A549 (cell line): ENCODE measurements at regions not wholly inside any gene's neighbourhood (a gene's known extent, or its start where the extent isn't known, plus 50 kb on each side); places are given as distances from the start of the nearest gene placed in this dataset.

ENCODE experiments used
- ATAC-seq, 2 experiments: fragments of 200-7000 bp in 1 of 2; fragments of >200 bp in 1 of 2; cut with Nextera tagmentation in 1 of 2; cut with Tn5 transposase in 1 of 2; 3 replicates each; pipeline versions ENCODE4 v1.8.0 to v1.9.1; 2018 to 2020; ENCODE audit warnings: mild to moderate bottlenecking in 1 of 2, moderate library complexity in 1 of 2
- CTCF ChIA-PET: fragments of 300-600 bp; sonication (Branson Sonifier 250); formaldehyde crosslinking; extraction: SDS; loops from one replicate; lab custom pipeline; 2021; ENCODE audit warnings: antibody characterized with exemption, inconsistent platforms; lab: Yijun Ruan, JAX
- POLR2A ChIA-PET: fragments of 350-600 bp; formaldehyde crosslinking; extraction: SDS; loops from one replicate; lab custom pipeline; 2021; ENCODE audit warnings: antibody characterized with exemption, inconsistent platforms; lab: Yijun Ruan, JAX
- DNase-seq, 2 experiments: peaks; one replicate each; pipeline versions ENCODE4 v3.0.0 to v3.0.0-alpha.2; 2011 to 2016; ENCODE audit warnings: low read depth in 1 of 2, low spot score in 1 of 2
- FAIRE-seq: peaks from 2 replicates; lab custom pipeline; 2011; peaks lifted over from hg19 to GRCh38; lab: Jason Lieb, UNC
- H3K27ac ChIP-seq, 2 experiments: fragments of >200 bp; sonication (Bioruptor Twin); formaldehyde crosslinking; 3 replicates each; pipeline ENCODE4 v1.5.1; 2016 to 2017
- H3K4me1 ChIP-seq: fragments of >200 bp; sonication (Bioruptor Twin); formaldehyde crosslinking; 3 replicates; pipeline ENCODE4 v1.6.1; 2016
- H3K4me2 ChIP-seq: fragments of >200 bp; sonication (Bioruptor Twin); formaldehyde crosslinking; 3 replicates; pipeline ENCODE4 v1.6.1; 2016
- H3K4me3 ChIP-seq: fragments of >200 bp; sonication (Bioruptor Twin); formaldehyde crosslinking; 3 replicates; pipeline ENCODE4 v1.5.1; 2016
- H3K9me3 ChIP-seq: fragments of >200 bp; sonication (Bioruptor Twin); formaldehyde crosslinking; 3 replicates; pipeline ENCODE4 v1.6.1; 2016
- CBX8 ChIP-seq: fragments of 200-600 bp; sonication (generic); IDR thresholded peaks from 2 replicates; pipeline ENCODE4 v1.6.1; 2016
- EHF ChIP-seq: fragments of 250-450 bp; sonication (Bioruptor Pico); IDR thresholded peaks from 2 replicates; pipeline ENCODE4 v1.5.0; 2020; ENCODE audit warnings: mild to moderate bottlenecking
- EP300 ChIP-seq, 2 experiments: fragments of >200 bp; sonication (Bioruptor Twin); formaldehyde crosslinking; IDR thresholded peaks; 2 replicates in 1 of 2; 3 replicates in 1 of 2; pipeline ENCODE4 v1.6.1; 2016 to 2017
- FOSB ChIP-seq: fragments of 250-450 bp; sonication (Bioruptor Pico); IDR thresholded peaks from 2 replicates; pipeline ENCODE4 v1.5.0; 2020; ENCODE audit warnings: mild to moderate bottlenecking, moderate library complexity
- KDM1A ChIP-seq: fragments of 200-600 bp; sonication (generic); IDR thresholded peaks from 2 replicates; pipeline ENCODE4 v1.6.1; 2016; ENCODE audit warnings: low read depth, mild to moderate bottlenecking
- MAFK ChIP-seq: fragments of 450-650 bp; IDR thresholded peaks from 2 replicates; pipeline ENCODE4 v1.6.1; 2014; ENCODE audit not compliant: partially characterized antibody
- MAZ ChIP-seq: fragments of 150-350 bp; IDR thresholded peaks from 2 replicates; pipeline ENCODE4 v1.6.1; 2014; ENCODE audit warnings: antibody characterized with exemption, low read depth, low read length, borderline replicate concordance
- NR3C1 ChIP-seq: fragments of >200 bp; sonication (Bioruptor Twin); formaldehyde crosslinking; IDR thresholded peaks from 3 replicates; pipeline ENCODE4 v1.6.1; 2017
- RCOR1 ChIP-seq: fragments of 150-350 bp; IDR thresholded peaks from 2 replicates; pipeline ENCODE4 v1.6.1; 2014; ENCODE audit warnings: antibody characterized with exemption, low read length, low read depth
- RNF2 ChIP-seq: fragments of 200-600 bp; sonication (generic); IDR thresholded peaks from 2 replicates; pipeline ENCODE4 v1.6.1; 2016; ENCODE audit warnings: low read depth, mild to moderate bottlenecking, antibody characterized with exemption, moderate library complexity, borderline replicate concordance
- SMC3 ChIP-seq: fragments of >200 bp; sonication (Bioruptor Twin); formaldehyde crosslinking; IDR thresholded peaks from 3 replicates; pipeline ENCODE4 v1.6.1; 2018; ENCODE audit warnings: inconsistent platforms
- SREBF2 ChIP-seq: fragments of 450-650 bp; IDR thresholded peaks from 2 replicates; pipeline ENCODE4 v1.6.1; 2014; ENCODE audit warnings: mild to moderate bottlenecking, moderate library complexity
- ZNF302 ChIP-seq: fragments of 250-450 bp; sonication (Bioruptor Pico); IDR thresholded peaks from 2 replicates; pipeline ENCODE4 v1.9.0; 2021; ENCODE audit warnings: inconsistent platforms, mild to moderate bottlenecking, moderate library complexity
- WGBS: methylation state at CpG from one replicate; pipeline ENCODE4 v1.1.6; 2017; ENCODE audit errors: missing lambda C conversion rate; 5-methylcytosine and 5-hydroxymethylcytosine counted together
- TF ChIP-seq, protein P1 (sequence below): IDR thresholded peaks from 2 replicates; pipeline ENCODE4 v1.6.1; 2012
- TF ChIP-seq, protein P2 (sequence below): fragments of 150-350 bp; IDR thresholded peaks from 2 replicates; pipeline ENCODE4 v1.6.1; 2014; ENCODE audit warnings: low read depth, mild to moderate bottlenecking, low read length
- TF ChIP-seq, protein P3 (sequence below): fragments of 250-450 bp; sonication (Bioruptor Pico); IDR thresholded peaks from 2 replicates; pipeline ENCODE4 v1.5.0; 2020; ENCODE audit warnings: low read depth, mild to moderate bottlenecking, moderate library complexity
- TF ChIP-seq, protein P4 (sequence below): IDR thresholded peaks from 2 replicates; pipeline ENCODE4 v1.6.1; 2012
- TF ChIP-seq, protein P5 (sequence below): IDR thresholded peaks from 2 replicates; pipeline ENCODE4 v1.6.1; 2012; ENCODE audit warnings: low read depth, borderline replicate concordance
- TF ChIP-seq, protein P6 (sequence below): fragments of 250-450 bp; sonication (Bioruptor Pico); IDR thresholded peaks from 2 replicates; pipeline ENCODE4 v1.5.0; 2021; ENCODE audit warnings: mild to moderate bottlenecking, moderate library complexity, borderline replicate concordance

DNA sequence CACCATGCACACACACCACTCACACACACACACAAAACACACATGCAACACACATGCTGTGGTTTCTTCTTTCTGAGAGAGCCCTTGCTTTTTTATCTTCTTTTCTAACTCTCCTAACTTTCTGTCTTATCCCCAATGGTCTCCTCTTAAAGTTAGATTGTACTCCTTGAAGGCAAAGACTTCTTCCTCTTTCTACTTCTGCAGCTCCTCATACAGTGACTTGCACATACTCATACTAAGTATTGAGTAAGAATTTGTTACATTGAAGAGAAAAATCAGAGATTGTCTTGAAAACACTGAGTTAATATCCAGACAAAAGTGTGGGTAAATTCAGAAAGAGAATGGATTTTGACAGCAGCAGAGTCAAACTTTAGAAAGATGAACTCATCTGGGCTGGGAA lies 64.4 kb downstream of the GTPBP8 start:
- no peak for ATAC-seq
- Histone ChIP-seq H3K27ac (peak overlapping the region; percentile 47 to 77), H3K4me3 (no peak overlapping the region), H3K9me3 (no peaks in the 10 kb centered on the region), H3K4me1 (peaks cover 35% of the 10 kb centered on the region)
- FAIRE-seq = no peak
- DNase-seq = no peak
- ChIA-PET CTCF (interaction anchor here (1.3 to 9.2 kb wide), 4 partner anchors 23 to 320 kb away, joined by 3 to 130 read pairs (median 4); no protein-coding TSS in a partner anchor), POLR2A (no interaction called here)
- no peak for TF ChIP-seq SMC3
- TF ChIP-seq, all 56 proteins: peak for 0
- H3K4me2 ChIP-seq = peak overlapping the region; percentile 47

DNA sequence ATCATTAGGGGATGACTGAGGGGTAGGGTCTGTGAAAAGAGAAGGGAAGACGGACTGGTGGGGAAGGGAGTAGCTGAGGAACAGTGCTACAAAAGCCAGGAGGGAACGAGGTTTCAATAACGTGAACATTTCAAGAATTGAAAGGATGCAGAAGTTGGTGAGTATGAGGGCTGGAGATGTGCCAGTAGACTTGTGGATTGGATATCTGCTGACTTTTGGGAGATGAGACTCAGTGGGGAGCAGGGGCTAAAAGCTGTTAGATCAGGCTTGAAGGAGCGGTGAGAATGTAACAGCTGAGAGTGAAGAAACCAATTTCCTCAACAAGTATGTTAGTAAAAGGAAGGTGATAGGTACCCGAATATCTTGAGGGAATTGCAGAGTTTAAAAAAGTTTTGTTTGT lies 65.2 kb downstream of the GTPBP8 start:
- TF ChIP-seq CBX8 = no peak
- TF ChIP-seq FOSB (CRISPR knock-in tag) = no peak
- no peak for TF ChIP-seq MAFK
- TF ChIP-seq, protein P1, sequence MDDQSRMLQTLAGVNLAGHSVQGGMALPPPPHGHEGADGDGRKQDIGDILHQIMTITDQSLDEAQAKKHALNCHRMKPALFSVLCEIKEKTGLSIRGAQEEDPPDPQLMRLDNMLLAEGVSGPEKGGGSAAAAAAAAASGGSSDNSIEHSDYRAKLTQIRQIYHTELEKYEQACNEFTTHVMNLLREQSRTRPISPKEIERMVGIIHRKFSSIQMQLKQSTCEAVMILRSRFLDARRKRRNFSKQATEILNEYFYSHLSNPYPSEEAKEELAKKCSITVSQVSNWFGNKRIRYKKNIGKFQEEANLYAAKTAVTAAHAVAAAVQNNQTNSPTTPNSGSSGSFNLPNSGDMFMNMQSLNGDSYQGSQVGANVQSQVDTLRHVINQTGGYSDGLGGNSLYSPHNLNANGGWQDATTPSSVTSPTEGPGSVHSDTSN = no peak
- TF ChIP-seq, protein P2, sequence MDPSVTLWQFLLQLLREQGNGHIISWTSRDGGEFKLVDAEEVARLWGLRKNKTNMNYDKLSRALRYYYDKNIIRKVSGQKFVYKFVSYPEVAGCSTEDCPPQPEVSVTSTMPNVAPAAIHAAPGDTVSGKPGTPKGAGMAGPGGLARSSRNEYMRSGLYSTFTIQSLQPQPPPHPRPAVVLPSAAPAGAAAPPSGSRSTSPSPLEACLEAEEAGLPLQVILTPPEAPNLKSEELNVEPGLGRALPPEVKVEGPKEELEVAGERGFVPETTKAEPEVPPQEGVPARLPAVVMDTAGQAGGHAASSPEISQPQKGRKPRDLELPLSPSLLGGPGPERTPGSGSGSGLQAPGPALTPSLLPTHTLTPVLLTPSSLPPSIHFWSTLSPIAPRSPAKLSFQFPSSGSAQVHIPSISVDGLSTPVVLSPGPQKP = no peak
- TF ChIP-seq, protein P3, sequence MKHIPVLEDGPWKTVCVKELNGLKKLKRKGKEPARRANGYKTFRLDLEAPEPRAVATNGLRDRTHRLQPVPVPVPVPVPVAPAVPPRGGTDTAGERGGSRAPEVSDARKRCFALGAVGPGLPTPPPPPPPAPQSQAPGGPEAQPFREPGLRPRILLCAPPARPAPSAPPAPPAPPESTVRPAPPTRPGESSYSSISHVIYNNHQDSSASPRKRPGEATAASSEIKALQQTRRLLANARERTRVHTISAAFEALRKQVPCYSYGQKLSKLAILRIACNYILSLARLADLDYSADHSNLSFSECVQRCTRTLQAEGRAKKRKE (CRISPR knock-in tag) = no peak
- TF ChIP-seq, protein P4, sequence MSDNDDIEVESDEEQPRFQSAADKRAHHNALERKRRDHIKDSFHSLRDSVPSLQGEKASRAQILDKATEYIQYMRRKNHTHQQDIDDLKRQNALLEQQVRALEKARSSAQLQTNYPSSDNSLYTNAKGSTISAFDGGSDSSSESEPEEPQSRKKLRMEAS = no peak
- no peak for TF ChIP-seq NR3C1
- TF ChIP-seq, protein P5, sequence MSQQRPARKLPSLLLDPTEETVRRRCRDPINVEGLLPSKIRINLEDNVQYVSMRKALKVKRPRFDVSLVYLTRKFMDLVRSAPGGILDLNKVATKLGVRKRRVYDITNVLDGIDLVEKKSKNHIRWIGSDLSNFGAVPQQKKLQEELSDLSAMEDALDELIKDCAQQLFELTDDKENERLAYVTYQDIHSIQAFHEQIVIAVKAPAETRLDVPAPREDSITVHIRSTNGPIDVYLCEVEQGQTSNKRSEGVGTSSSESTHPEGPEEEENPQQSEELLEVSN = no peak
- no peak for TF ChIP-seq SREBF2
- no peak for TF ChIP-seq RCOR1
- no peak for TF ChIP-seq ZNF302 (CRISPR knock-in tag)
- TF ChIP-seq EHF (CRISPR knock-in tag) = no peak
- TF ChIP-seq, protein P6, sequence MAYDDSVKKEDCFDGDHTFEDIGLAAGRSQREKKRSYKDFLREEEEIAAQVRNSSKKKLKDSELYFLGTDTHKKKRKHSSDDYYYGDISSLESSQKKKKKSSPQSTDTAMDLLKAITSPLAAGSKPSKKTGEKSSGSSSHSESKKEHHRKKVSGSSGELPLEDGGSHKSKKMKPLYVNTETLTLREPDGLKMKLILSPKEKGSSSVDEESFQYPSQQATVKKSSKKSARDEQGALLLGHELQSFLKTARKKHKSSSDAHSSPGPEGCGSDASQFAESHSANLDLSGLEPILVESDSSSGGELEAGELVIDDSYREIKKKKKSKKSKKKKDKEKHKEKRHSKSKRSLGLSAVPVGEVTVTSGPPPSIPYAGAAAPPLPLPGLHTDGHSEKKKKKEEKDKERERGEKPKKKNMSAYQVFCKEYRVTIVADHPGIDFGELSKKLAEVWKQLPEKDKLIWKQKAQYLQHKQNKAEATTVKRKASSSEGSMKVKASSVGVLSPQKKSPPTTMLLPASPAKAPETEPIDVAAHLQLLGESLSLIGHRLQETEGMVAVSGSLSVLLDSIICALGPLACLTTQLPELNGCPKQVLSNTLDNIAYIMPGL = no peak
- TF ChIP-seq EP300 (IDR thresholded peaks at IDR 0.05) = no peak
- TF ChIP-seq RNF2 = no peak
- no peak for TF ChIP-seq MAZ
- TF ChIP-seq, all 56 proteins: peak for 0
- H3K4me1 ChIP-seq = peaks cover 35% of the 10 kb centered on the region
- POLR2A ChIA-PET = no interaction called here
- FAIRE-seq = no peak
- no peak for ATAC-seq
- no peak for DNase-seq
- CTCF ChIA-PET = interaction anchor here (0.6 to 9.2 kb wide), 3 partner anchors 23 to 232 kb away, joined by 3 to 130 read pairs (median 3); no protein-coding TSS in a partner anchor
- H3K4me3 ChIP-seq = no peak overlapping the region
- peak overlapping the region; percentile 29; the same call in 2 of the 3 replicates for H3K4me2 ChIP-seq
- H3K27ac ChIP-seq = peak overlapping the region; percentile 47 to 77; a peak in 4 of 6 replicates
- WGBS = 72% methylated on average over 5 of the region's 5 CpGs
- H3K9me3 ChIP-seq = no peaks in the 10 kb centered on the region

DNA sequence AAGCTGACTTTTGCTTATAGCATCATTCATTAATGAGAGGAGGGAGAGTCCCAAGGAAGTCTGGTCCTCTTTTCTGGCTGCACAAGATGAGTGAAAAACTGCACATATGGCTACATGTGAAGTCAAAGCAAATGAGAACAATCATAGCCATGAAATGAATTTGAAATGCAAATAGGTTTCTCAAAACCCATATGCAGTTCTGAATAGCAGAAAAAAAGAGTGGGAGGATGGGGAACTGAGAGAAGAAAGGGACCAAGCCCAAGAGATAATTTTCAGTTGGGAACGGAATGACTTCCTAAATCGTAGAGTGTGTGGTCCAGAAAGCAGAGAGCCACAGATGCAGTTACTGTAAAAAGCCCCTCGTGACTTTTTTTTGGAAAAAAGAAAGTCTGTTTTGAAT lies 66.3 kb downstream of the GTPBP8 start:
- CTCF ChIA-PET = interaction anchor here (1.1 to 9.2 kb wide), 2 partner anchors 155 to 230 kb away, joined by 4 to 130 read pairs; no protein-coding TSS in a partner anchor
- Histone ChIP-seq H3K4me2 (no peak overlapping the region), H3K4me1 (peaks cover 30% of the 10 kb centered on the region), H3K9me3 (no peaks in the 10 kb centered on the region), H3K4me3 (no peak overlapping the region), H3K27ac (no peak overlapping the region)
- WGBS = 82% methylated on average over 3 of the region's 3 CpGs
- FAIRE-seq (no peak), DNase-seq (no peak), ATAC-seq (no peak)
- POLR2A ChIA-PET = no interaction called here
- no peak for TF ChIP-seq KDM1A
